Neural crest cell (in vitro differentiated cells): ENCODE measurements at regions not wholly inside any gene's neighbourhood (a gene's known extent, or its start where the extent isn't known, plus 50 kb on each side); places are given as distances from the start of the nearest gene placed in this dataset.
A peak's percentile ranks its signal among the peaks of the same experiment; 100 is the strongest.
"Not testable (repeated sequence)": the region's sequence is repeated elsewhere in the genome, so short reads cannot be mapped to it uniquely, and the experiment has no call there.

Experiments used
- DNase-seq: peaks from one replicate; pipeline ENCODE4 v3.0.0; 2021; ENCODE audit warnings: low read depth, mixed read lengths, low spot score
- H3K27ac Mint-ChIP-seq: one replicate; pipeline ENCODE4 v1.8.0; 2021; ENCODE audit warnings: mild to moderate bottlenecking, mixed read lengths; ENCODE audit not compliant: unreplicated experiment
- H3K27me3 Mint-ChIP-seq: 2 replicates; pipeline ENCODE4 v1.8.0; 2021; ENCODE audit warnings: low read depth, mild to moderate bottlenecking, mixed read lengths
- H3K36me3 Mint-ChIP-seq: 2 replicates; pipeline ENCODE4 v1.8.0; 2021; ENCODE audit warnings: low read depth, mild to moderate bottlenecking, mixed read lengths
- H3K4me1 Mint-ChIP-seq: 2 replicates; pipeline ENCODE4 v1.8.0; 2021; ENCODE audit warnings: mixed read lengths
- H3K4me3 Mint-ChIP-seq: one replicate; pipeline ENCODE4 v1.8.0; 2021; ENCODE audit warnings: mild to moderate bottlenecking, mixed read lengths
- H3K9me3 Mint-ChIP-seq: 2 replicates; pipeline ENCODE4 v1.8.0; 2021; ENCODE audit warnings: mixed read lengths
- CTCF ChIP-seq: fragments of 200-600 bp; sonication (generic); conservative IDR thresholded peaks from 2 replicates; pipeline ENCODE4 v1.5.0; 2021; ENCODE audit warnings: antibody characterized with exemption, mild to moderate bottlenecking

GRCh38 chr3:61371123-61371522 is 119.9 kb upstream of the FHIT start:
- DNase-seq: peak; percentile 36
- peaks cover 5% of the 10 kb centered on the region for H3K4me1 Mint-ChIP-seq
- H3K9me3 Mint-ChIP-seq: no peaks in the 10 kb centered on the region
- H3K27me3 Mint-ChIP-seq: no peaks in the 10 kb centered on the region
- no peak overlapping the region for H3K27ac Mint-ChIP-seq
- no peaks in the 10 kb centered on the region for H3K36me3 Mint-ChIP-seq
- TF ChIP-seq CTCF: peak; percentile 78
- no peak overlapping the region for H3K4me3 Mint-ChIP-seq

GRCh38 chr3:61372723-61373122 is 121.5 kb upstream of the FHIT start:
- no peak overlapping the region for H3K27ac Mint-ChIP-seq
- no peak for DNase-seq
- no peaks in the 10 kb centered on the region for H3K36me3 Mint-ChIP-seq
- H3K27me3 Mint-ChIP-seq: no peaks in the 10 kb centered on the region
- no peaks in the 10 kb centered on the region for H3K9me3 Mint-ChIP-seq
- no peak for TF ChIP-seq CTCF
- H3K4me1 Mint-ChIP-seq: peaks cover 5% of the 10 kb centered on the region
- H3K4me3 Mint-ChIP-seq: no peak overlapping the region

- Mint-ChIP-seq H3K27me3 (no peaks in the 10 kb centered on the region), H3K4me3 (no peak overlapping the region), H3K36me3 (no peaks in the 10 kb centered on the region), H3K27ac (no peak overlapping the region), H3K9me3 (peaks cover 4% of the 10 kb centered on the region), H3K4me1 (no peaks in the 10 kb centered on the region)
- TF ChIP-seq CTCF: no peak
- DNase-seq: no peak
Measured at GRCh38 chr3:61378311-61378710, 127.1 kb upstream of the FHIT start.

GRCh38 chr3:61381745-61382392 is 130.6 kb upstream of the FHIT start:
- Mint-ChIP-seq H3K27me3 (no peaks in the 10 kb centered on the region), H3K9me3 (peaks cover 4% of the 10 kb centered on the region), H3K27ac (no peak overlapping the region), H3K4me3 (no peak overlapping the region), H3K36me3 (no peaks in the 10 kb centered on the region), H3K4me1 (no peaks in the 10 kb centered on the region)
- TF ChIP-seq CTCF: peak; percentile 72
- DNase-seq: no peak

DNA sequence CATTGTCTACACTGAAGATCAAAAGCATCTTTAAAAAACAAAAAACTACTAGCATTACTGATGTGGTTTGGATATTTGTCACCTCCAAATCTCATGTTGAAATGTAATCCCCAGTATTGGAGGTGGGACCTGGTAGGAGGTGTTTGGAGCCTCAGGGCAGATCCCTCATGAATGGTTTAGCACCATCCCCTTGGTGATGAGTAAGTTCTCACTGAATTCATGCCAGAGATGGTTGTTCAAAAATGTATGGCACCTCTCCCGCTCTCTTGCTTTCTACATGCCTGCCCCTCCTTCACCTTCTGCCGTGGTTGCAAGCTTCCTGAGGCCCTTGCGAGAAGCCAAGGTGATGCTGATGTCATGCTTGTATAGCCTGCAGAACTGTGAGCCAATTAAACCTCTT is 136.6 kb upstream of the FHIT start:
- Mint-ChIP-seq H3K4me3 (no peak overlapping the region), H3K27ac (no peak overlapping the region), H3K4me1 (no peaks in the 10 kb centered on the region), H3K9me3 (peaks cover 2% of the 10 kb centered on the region), H3K27me3 (no peaks in the 10 kb centered on the region), H3K36me3 (peaks cover 6% of the 10 kb centered on the region)
- no peak for DNase-seq
- TF ChIP-seq CTCF: no peak

DNA sequence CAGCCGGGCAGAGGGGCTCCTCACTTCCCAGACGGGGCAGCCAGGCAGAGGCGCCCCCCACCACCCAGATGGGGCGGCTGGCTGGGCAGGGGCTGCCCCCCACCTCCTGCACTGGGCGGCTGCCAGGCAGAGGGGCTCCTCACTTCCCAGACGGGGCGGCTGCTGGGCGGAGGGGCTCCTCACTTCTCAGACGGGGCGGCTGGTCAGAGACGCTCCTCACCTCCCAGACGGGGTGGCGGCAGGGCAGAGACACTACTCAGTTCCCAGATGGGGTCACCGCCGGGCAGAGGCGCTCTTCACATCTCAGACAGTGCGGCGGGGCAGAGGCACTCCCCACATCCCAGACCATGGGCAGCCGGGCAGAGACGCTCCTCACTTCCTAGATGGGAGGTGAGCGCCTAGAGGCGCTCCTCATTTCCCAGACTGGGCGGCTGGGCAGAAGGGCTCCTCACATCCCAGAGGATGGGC is 142.3 kb upstream of the FHIT start:
- H3K27me3 Mint-ChIP-seq, DNase-seq, H3K4me3 Mint-ChIP-seq, H3K27ac Mint-ChIP-seq, H3K9me3 Mint-ChIP-seq, H3K4me1 Mint-ChIP-seq: not testable (repeated sequence)
- peaks cover 12% of the 10 kb centered on the region for H3K36me3 Mint-ChIP-seq
